ENCODE measurements at regions not wholly inside any gene's neighbourhood (a gene's known extent, or its start where the extent isn't known, plus 50 kb on each side); places are given as distances from the start of the nearest gene placed in this dataset.

DNA sequence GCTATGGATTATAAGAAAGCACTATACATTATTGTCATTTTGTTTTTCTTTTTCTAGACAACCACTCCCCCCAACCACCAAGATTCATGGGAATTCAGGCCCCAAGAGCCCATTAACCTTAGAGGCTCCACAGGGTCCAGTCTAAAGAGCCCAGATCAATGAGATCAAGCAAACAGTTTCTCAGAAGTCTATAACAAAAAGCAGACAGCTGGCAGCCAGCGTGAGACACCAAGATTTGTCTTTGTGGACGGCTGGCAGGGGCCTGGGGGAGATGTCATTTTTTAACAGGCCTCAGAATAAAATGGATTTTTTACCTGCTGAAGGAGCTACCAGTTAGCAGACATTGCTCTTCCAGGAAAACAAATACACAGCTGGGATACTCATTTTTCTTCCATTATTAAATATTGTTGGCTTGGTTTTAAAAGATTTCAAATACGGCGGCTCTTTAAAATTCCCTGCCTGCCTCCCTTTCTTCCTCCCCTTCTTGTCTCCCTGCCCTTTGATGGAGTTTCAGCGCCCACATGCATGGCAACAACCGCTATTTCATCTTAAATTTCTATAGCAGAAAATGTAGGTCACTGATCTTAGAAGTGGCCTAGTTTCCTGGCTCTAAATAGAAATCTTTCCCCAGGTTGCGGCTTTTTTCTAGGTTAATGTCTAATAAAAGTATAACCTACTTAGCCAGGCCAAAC lies 130.6 kb downstream of the FAM174B start:
- no peak overlapping the region for H3K4me3 Mint-ChIP-seq
- no peak for TF ChIP-seq CTCF (IDR thresholded peaks at IDR 0.05; ENCODE audit: unreplicated experiment)
- peaks cover 20% of the 10 kb centered on the region for H3K9me3 Mint-ChIP-seq
- H3K36me3 Mint-ChIP-seq: peaks cover 3% of the 10 kb centered on the region
- H3K27ac Mint-ChIP-seq: peak overlapping the region; percentile 55
- DNase-seq (ENCODE audit: low spot score in 2 of 2, unreplicated experiment in 2 of 2): no peak
- peaks cover 26% of the 10 kb centered on the region for H3K4me1 Mint-ChIP-seq
- H3K27me3 Mint-ChIP-seq (ENCODE audit: low read depth): peaks cover 6% of the 10 kb centered on the region

GRCh38 chr15:92524161-92524560 lies 130.5 kb downstream of the ST8SIA2 start:
- Mint-ChIP-seq H3K4me1 (peaks cover 26% of the 10 kb centered on the region), H3K36me3 (peaks cover 3% of the 10 kb centered on the region), H3K9me3 (peaks cover 12% of the 10 kb centered on the region), H3K27me3 (ENCODE audit: low read depth) (no peaks in the 10 kb centered on the region), H3K4me3 (no peak overlapping the region), H3K27ac (no peak overlapping the region)
- no peak for DNase-seq (ENCODE audit: low spot score in 2 of 2, unreplicated experiment in 2 of 2)
- no peak for TF ChIP-seq CTCF (IDR thresholded peaks at IDR 0.05; ENCODE audit: unreplicated experiment)

DNA sequence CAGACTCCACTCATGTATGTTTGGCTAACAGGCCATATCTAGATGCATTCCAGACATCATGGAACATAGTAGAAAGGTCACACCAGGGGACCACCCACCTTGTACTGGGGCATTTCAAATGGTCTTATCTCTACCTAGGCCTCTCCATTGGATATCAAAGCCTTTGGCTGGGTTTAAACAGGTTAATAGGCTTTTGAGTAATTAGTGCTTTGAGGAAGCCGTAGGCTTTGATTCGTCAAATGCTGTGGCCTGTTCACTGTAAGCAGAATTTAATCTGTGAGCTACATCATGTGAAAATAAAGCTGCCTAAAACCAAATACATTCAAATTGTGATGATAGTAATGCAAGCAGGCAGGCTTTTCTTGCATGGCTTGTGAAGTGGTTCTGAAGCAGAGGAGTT lies 129.5 kb downstream of the ST8SIA2 start:
- peaks cover 3% of the 10 kb centered on the region for H3K36me3 Mint-ChIP-seq
- no peaks in the 10 kb centered on the region for H3K27me3 Mint-ChIP-seq (ENCODE audit: low read depth)
- no peak for TF ChIP-seq CTCF (IDR thresholded peaks at IDR 0.05; ENCODE audit: unreplicated experiment)
- no peak overlapping the region for H3K27ac Mint-ChIP-seq
- H3K4me3 Mint-ChIP-seq: no peak overlapping the region
- H3K9me3 Mint-ChIP-seq: peaks cover 7% of the 10 kb centered on the region
- DNase-seq (ENCODE audit: low spot score in 2 of 2, unreplicated experiment in 2 of 2): no peak
- peaks cover 26% of the 10 kb centered on the region for H3K4me1 Mint-ChIP-seq

- H3K4me1 Mint-ChIP-seq: peaks cover 26% of the 10 kb centered on the region
- no peaks in the 10 kb centered on the region for H3K27me3 Mint-ChIP-seq (ENCODE audit: low read depth)
- no peak overlapping the region for H3K27ac Mint-ChIP-seq
- H3K4me3 Mint-ChIP-seq: no peak overlapping the region
- peaks cover 3% of the 10 kb centered on the region for H3K36me3 Mint-ChIP-seq
- TF ChIP-seq CTCF (IDR thresholded peaks at IDR 0.05; ENCODE audit: unreplicated experiment): peak; percentile 71
- peak in 1 of 2 experiments; percentile 63 for DNase-seq (ENCODE audit: low spot score in 2 of 2, unreplicated experiment in 2 of 2)
- H3K9me3 Mint-ChIP-seq: no peaks in the 10 kb centered on the region
Measured at GRCh38 chr15:92521624-92522008, 127.9 kb downstream of the ST8SIA2 start.

- no peak overlapping the region for H3K4me3 Mint-ChIP-seq
- no peaks in the 10 kb centered on the region for H3K9me3 Mint-ChIP-seq
- peaks cover 26% of the 10 kb centered on the region for H3K4me1 Mint-ChIP-seq
- H3K27ac Mint-ChIP-seq: no peak overlapping the region
- H3K27me3 Mint-ChIP-seq (ENCODE audit: low read depth): no peaks in the 10 kb centered on the region
- peaks cover 3% of the 10 kb centered on the region for H3K36me3 Mint-ChIP-seq
- TF ChIP-seq CTCF (IDR thresholded peaks at IDR 0.05; ENCODE audit: unreplicated experiment): no peak
- no peak for DNase-seq (ENCODE audit: low spot score in 2 of 2, unreplicated experiment in 2 of 2)
Measured at GRCh38 chr15:92520914-92521623, 127.4 kb downstream of the ST8SIA2 start.
